Activated CD4-positive, alpha-beta T cell treated with anti-CD3 and anti-CD28 coated beads, Interleukin-2, Interleukin-4, amounts not matched to agents 100 ng/mL and 50 ng/mL, durations not matched to agents 16 hours and 8 hours (primary cell): ENCODE measurements at regions not wholly inside any gene's neighbourhood (a gene's known extent, or its start where the extent isn't known, plus 50 kb on each side); places are given as distances from the start of the nearest gene placed in this dataset.

Source experiments
- DNase-seq: peaks from one replicate; pipeline ENCODE4 v3.0.0-alpha.2; 2020; ENCODE audit warnings: low spot score

GRCh38 chr10:61188101-61188500, 244.1 kb upstream of the RHOBTB1 start:
- DNase-seq, result no peak

- no peak for DNase-seq
These were observed 243.6 kb upstream of the RHOBTB1 start for GRCh38 chr10:61187601-61188000.

- no peak for DNase-seq
These were observed 242.4 kb upstream of the RHOBTB1 start for GRCh38 chr10:61186408-61186807.

- no peak for DNase-seq
These were observed 240.4 kb upstream of the RHOBTB1 start for GRCh38 chr10:61184429-61184828.

- no peak for DNase-seq
These were observed 240.0 kb upstream of the RHOBTB1 start for GRCh38 chr10:61183967-61184366.

- DNase-seq, result no peak
These were observed 237.8 kb upstream of the RHOBTB1 start for GRCh38 chr10:61181832-61182231.

GRCh38 chr10:61179771-61180170, 235.8 kb upstream of the RHOBTB1 start:
- DNase-seq, result no peak

GRCh38 chr10:61176424-61176823, 232.4 kb upstream of the RHOBTB1 start:
- no peak for DNase-seq

GRCh38 chr10:61175316-61175715, 231.3 kb upstream of the RHOBTB1 start:
- DNase-seq, result no peak

GRCh38 chr10:61173450-61173849, 229.5 kb upstream of the RHOBTB1 start:
- DNase-seq, result no peak

GRCh38 chr10:61172182-61172926, 228.4 kb upstream of the RHOBTB1 start:
- DNase-seq, result no peak

- no peak for DNase-seq
These were observed 226.6 kb upstream of the RHOBTB1 start for GRCh38 chr10:61170594-61170993.

GRCh38 chr10:61169294-61169693, 225.3 kb upstream of the RHOBTB1 start:
- no peak for DNase-seq

- DNase-seq, result no peak
These were observed 222.5 kb upstream of the RHOBTB1 start for GRCh38 chr10:61166489-61166888.

GRCh38 chr10:61166065-61166464, 222.1 kb upstream of the RHOBTB1 start:
- DNase-seq, result no peak

GRCh38 chr10:61164458-61165160, 220.6 kb upstream of the RHOBTB1 start:
- no peak for DNase-seq

GRCh38 chr10:61163403-61163802, 219.4 kb upstream of the RHOBTB1 start:
- no peak for DNase-seq

- no peak for DNase-seq
These were observed 216.3 kb upstream of the RHOBTB1 start for GRCh38 chr10:61160253-61160652.

- no peak for DNase-seq
These were observed 215.3 kb upstream of the RHOBTB1 start for GRCh38 chr10:61159253-61159652.

- no peak for DNase-seq
These were observed 213.2 kb upstream of the RHOBTB1 start for GRCh38 chr10:61157182-61157581.

GRCh38 chr10:61153771-61154170, 209.8 kb upstream of the RHOBTB1 start:
- no peak for DNase-seq

GRCh38 chr10:61151059-61151458, 207.1 kb upstream of the RHOBTB1 start:
- DNase-seq, result no peak

- no peak for DNase-seq
These were observed 204.5 kb upstream of the RHOBTB1 start for GRCh38 chr10:61148451-61148850.

- no peak for DNase-seq
These were observed 199.0 kb upstream of the RHOBTB1 start for GRCh38 chr10:61142987-61143386.
